NCI-H2107 treated with DMSO at 0.1 percent for 48 hours (cell line): ENCODE measurements at regions not wholly inside any gene's neighbourhood (a gene's known extent, or its start where the extent isn't known, plus 50 kb on each side); places are given as distances from the start of the nearest gene placed in this dataset.

ENCODE experiments used
- DNase-seq: peaks from one replicate; lab custom pipeline; 2025; ENCODE audit not compliant: unreplicated experiment; lab: John Stamatoyannopoulos, UW

GRCh38 chr2:215749092-215749957, 264.0 kb downstream of the MREG start:
- no peak for DNase-seq

- no peak for DNase-seq
Measured at GRCh38 chr2:215748446-215748845, 264.9 kb downstream of the MREG start.

- DNase-seq = no peak
Measured at GRCh38 chr2:215746887-215747615, 266.3 kb downstream of the MREG start.

GRCh38 chr2:215746226-215746886, 267.0 kb downstream of the MREG start:
- DNase-seq = no peak

GRCh38 chr2:215745331-215745730, 268.0 kb downstream of the MREG start:
- no peak for DNase-seq

GRCh38 chr2:215744514-215744913, 268.8 kb downstream of the MREG start:
- no peak for DNase-seq

GRCh38 chr2:215743066-215743465, 270.3 kb downstream of the MREG start:
- DNase-seq = no peak

GRCh38 chr2:215742021-215742420, 271.3 kb downstream of the MREG start:
- DNase-seq = no peak

- DNase-seq = no peak
Measured at GRCh38 chr2:215740071-215740470, 273.3 kb downstream of the MREG start.

- no peak for DNase-seq
Measured at GRCh38 chr2:215738351-215738750, 275.0 kb downstream of the MREG start.

GRCh38 chr2:215737477-215737876, 275.9 kb downstream of the MREG start:
- no peak for DNase-seq

GRCh38 chr2:215736653-215737290, 276.6 kb downstream of the MREG start:
- DNase-seq = no peak

GRCh38 chr2:215731108-215731658, 282.2 kb downstream of the MREG start:
- no peak for DNase-seq

- no peak for DNase-seq
Measured at GRCh38 chr2:215729985-215730620, 283.2 kb downstream of the MREG start.

GRCh38 chr2:215728504-215729065, 284.8 kb downstream of the MREG start:
- DNase-seq = no peak

- no peak for DNase-seq
Measured at GRCh38 chr2:215727507-215728503, 285.5 kb downstream of the MREG start.

GRCh38 chr2:215726070-215726469, 287.3 kb downstream of the MREG start:
- peak; percentile 14 for DNase-seq

- no peak for DNase-seq
Measured at GRCh38 chr2:215724146-215724545, 288.3 kb upstream of the FN1 start.

- DNase-seq = no peak
Measured at GRCh38 chr2:215723631-215724011, 287.8 kb upstream of the FN1 start.
